Stimulated activated naive B cell treated with anti-CD40 and anti-IgM and Interleukin-4, amounts not matched to agents 10 μg/mL and 1 μg/mL and 100 μg/mL, for 72 hours (primary cell): ENCODE measurements at regions not wholly inside any gene's neighbourhood (a gene's known extent, or its start where the extent isn't known, plus 50 kb on each side); places are given as distances from the start of the nearest gene placed in this dataset.
"Not testable (repeated sequence)": the region's sequence is repeated elsewhere in the genome, so short reads cannot be mapped to it uniquely, and the experiment has no call there.

ENCODE experiments used
- ATAC-seq, 2 donors: fragments of 150-1000 bp; cut with Tn5 transposase; replicated peaks; 2 replicates each; pipeline ENCODE4 v1.10.0; 2021; ENCODE audit warnings: moderate library complexity in 1 of 2
- DNase-seq: peaks from one replicate; pipeline ENCODE4 v3.0.0; 2021
- H3K27ac Mint-ChIP-seq: one replicate; pipeline ENCODE4 v1.8.0; 2022; ENCODE audit warnings: mild to moderate bottlenecking, mixed read lengths
- H3K27me3 Mint-ChIP-seq, 2 donors: one replicate each; pipeline ENCODE4 v1.8.0; 2022; ENCODE audit warnings: mixed read lengths in 2 of 2
- H3K36me3 Mint-ChIP-seq, 2 donors: one replicate each; pipeline ENCODE4 v1.8.0; 2022; ENCODE audit warnings: mixed read lengths in 2 of 2, mild to moderate bottlenecking in 1 of 2
- H3K4me1 Mint-ChIP-seq, 2 donors: one replicate each; pipeline ENCODE4 v1.8.0; 2022; ENCODE audit warnings: mixed read lengths in 2 of 2, mild to moderate bottlenecking in 1 of 2
- H3K4me3 Mint-ChIP-seq, 2 donors: one replicate each; pipeline ENCODE4 v1.8.0; 2022; ENCODE audit warnings: mild to moderate bottlenecking in 2 of 2, mixed read lengths in 2 of 2, moderate library complexity in 1 of 2
- H3K9me3 Mint-ChIP-seq, 2 donors: one replicate each; pipeline ENCODE4 v1.8.0; 2022; ENCODE audit warnings: mixed read lengths in 2 of 2, mild to moderate bottlenecking in 1 of 2

DNA sequence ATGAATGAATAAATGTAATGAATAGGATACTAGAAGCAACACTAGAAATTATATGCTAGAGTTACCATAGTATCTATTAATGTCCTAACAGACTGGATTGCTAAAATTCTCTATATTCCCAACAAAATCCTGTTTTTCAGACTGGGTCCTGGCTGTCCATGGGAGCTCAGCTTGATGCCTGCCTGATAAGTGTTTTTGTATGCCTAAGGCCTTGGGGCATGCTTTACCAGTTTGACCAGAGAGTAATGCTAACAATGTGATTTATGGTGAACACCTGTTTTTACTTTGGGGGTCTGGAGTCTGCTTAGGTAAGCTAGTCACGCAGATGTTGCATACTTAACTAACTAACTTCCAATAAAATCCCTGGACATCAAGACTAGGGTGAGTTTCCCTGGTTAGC is 318.8 kb upstream of the DEPDC1 start:
- no peaks in the 10 kb centered on the region for H3K4me1 Mint-ChIP-seq
- H3K36me3 Mint-ChIP-seq: no peaks in the 10 kb centered on the region
- H3K9me3 Mint-ChIP-seq: peaks cover 0 to 1% of the 10 kb centered on the region in 2 donors
- no peak overlapping the region for H3K4me3 Mint-ChIP-seq
- DNase-seq (no peak), ATAC-seq (no peak)
- no peaks in the 10 kb centered on the region for H3K27me3 Mint-ChIP-seq
- H3K27ac Mint-ChIP-seq: no peak overlapping the region

DNA sequence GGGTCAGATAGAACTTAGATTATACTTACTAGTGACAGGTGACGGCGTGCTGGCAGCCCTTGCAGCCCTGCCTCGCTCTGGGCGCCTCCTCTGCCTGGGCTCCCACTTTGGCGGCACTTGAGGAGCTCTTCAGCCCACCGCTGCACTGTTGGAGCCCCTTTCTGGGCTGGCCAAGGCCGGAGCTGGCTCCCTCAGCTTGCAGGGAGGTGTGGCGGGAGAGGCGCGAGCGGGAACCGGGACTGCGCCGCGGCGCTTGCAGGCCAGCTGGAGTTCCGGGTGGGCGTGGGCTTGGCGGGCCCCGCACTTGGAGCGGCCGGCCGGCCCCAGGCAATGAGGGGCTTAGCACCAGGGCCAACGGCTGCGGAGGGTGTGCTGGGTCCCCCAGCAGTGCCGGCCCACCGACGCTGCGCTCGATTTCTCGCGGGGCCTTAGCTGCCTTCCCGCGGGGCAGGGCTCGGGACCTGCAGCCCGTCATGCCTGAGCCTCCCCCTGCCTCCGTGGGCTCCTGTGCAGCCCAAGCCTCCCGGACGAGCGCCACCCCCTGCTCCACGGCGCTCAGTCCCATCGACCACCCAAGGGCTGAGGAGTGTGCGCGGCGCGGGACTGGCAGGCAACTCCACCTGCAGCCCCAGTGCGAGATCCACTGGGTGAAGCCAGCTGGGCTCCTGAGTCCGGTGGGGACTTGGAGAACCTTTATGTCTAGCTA is 320.8 kb upstream of the DEPDC1 start:
- H3K36me3 Mint-ChIP-seq, H3K4me1 Mint-ChIP-seq, DNase-seq, H3K27ac Mint-ChIP-seq, H3K27me3 Mint-ChIP-seq, H3K9me3 Mint-ChIP-seq, ATAC-seq, H3K4me3 Mint-ChIP-seq: not testable (repeated sequence)

DNA sequence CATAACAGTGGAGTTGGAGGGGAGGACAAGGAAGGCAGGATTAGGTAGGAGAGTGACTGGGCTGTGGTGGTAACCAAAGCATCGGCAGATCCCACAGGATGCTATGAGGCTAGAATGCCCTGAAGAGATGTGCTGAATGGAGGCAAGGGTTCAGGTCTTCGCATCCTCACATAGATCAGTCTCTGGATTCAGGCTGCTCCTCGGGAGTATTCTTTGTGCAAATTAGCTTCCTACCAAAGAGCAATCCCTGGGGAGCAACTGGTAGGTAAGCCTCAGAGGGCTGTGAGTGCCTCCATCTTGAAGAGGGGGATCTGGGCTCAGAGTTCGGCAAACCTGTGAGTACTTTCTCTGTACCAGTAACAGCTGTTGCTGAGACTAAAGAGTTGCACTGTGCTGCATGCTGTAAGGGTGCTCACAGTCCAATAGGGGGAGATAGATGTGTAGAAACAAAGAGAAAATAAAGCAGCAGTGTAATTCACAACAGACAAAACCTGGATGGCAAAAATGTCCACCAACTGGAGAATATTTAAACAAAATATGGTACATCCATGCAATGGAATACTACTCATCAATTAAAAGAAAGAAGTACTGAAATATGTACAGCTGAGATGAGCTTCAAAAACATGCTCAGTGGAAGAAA is 322.4 kb upstream of the DEPDC1 start:
- no peaks in the 10 kb centered on the region for H3K36me3 Mint-ChIP-seq
- no peak overlapping the region for H3K27ac Mint-ChIP-seq
- H3K27me3 Mint-ChIP-seq: no peaks in the 10 kb centered on the region
- H3K4me1 Mint-ChIP-seq: no peaks in the 10 kb centered on the region
- peaks cover 0 to 4% of the 10 kb centered on the region in 2 donors for H3K9me3 Mint-ChIP-seq
- no peak overlapping the region for H3K4me3 Mint-ChIP-seq
- DNase-seq: no peak
- ATAC-seq: no peak

DNA sequence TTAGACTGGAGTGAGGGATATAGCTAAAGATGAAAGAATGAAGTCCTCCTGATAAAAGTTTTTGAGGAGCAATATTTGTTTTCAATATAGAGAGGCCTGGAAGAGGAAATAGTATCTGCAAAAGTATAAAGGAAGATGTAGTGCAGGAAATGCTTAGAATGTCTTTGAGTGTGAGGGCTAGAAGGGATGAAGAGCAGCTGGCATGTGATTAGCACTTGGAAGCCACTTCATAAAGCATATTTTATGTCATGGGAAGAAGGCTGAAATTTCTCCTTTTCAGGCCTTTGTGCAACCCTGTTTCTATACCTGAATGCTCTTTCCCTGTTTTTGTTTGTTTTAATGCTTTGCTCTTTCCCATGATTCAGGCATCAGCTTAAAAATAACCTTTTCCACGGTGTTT is 323.3 kb upstream of the DEPDC1 start:
- H3K9me3 Mint-ChIP-seq: peaks cover 0 to 4% of the 10 kb centered on the region in 2 donors

GRCh38 chr1:68826836-68827235 is 330.0 kb upstream of the DEPDC1 start:
- Mint-ChIP-seq H3K4me1 (no peaks in the 10 kb centered on the region), H3K4me3 (no peak overlapping the region), H3K27me3 (no peaks in the 10 kb centered on the region), H3K36me3 (no peaks in the 10 kb centered on the region), H3K9me3 (peaks cover 14 to 15% of the 10 kb centered on the region in 2 donors), H3K27ac (no peak overlapping the region)
- DNase-seq: no peak
- ATAC-seq: no peak

More for the DNA sequence above, 323.3 kb upstream of the DEPDC1 start:
- H3K36me3 Mint-ChIP-seq: no peaks in the 10 kb centered on the region
- no peaks in the 10 kb centered on the region for H3K4me1 Mint-ChIP-seq
- no peak for ATAC-seq
- H3K27me3 Mint-ChIP-seq: no peaks in the 10 kb centered on the region
- no peak overlapping the region for H3K4me3 Mint-ChIP-seq
- H3K27ac Mint-ChIP-seq: no peak overlapping the region
- no peak for DNase-seq

DNA sequence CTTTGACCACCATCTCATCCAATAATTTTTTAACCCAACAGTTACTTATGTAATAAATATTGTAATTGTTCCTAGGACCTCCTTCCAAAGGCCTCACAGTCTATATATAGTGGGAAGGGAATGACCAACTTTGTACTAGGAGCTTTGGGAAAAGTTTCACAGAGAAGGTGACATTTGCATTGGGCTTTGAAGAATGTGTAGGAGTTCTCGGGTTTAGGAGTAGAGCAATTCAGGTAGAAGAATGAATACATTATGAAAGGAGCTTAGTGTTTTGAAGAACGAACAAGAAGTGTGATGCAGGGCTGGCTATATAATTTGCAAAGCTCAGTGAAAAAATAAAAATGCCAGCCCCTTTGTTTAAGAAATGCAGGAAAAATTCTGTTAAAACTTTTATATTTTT is 330.4 kb upstream of the DEPDC1 start:
- ATAC-seq (no peak), DNase-seq (no peak)
- Mint-ChIP-seq H3K4me3 (no peak overlapping the region), H3K27ac (no peak overlapping the region), H3K4me1 (no peaks in the 10 kb centered on the region), H3K36me3 (no peaks in the 10 kb centered on the region), H3K27me3 (no peaks in the 10 kb centered on the region), H3K9me3 (peaks cover 14 to 16% of the 10 kb centered on the region in 2 donors)

DNA sequence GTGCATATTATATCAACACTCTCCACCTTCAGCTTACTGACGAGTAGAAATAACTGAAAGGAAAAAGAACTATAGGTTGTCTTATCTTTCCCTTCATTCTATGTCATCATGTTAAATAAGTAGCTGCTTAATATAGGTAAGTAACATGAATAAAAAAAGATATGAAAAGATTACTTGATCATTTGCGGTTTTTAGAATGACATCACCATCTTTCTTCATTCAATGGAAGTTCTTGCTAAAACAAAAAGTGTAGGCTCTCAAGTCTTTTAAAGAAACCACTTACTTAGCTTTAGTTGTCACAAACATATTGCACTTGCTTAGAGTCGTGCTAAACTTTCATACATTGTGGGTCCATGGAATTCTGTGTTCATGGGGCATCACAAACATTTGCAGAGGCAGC is 331.1 kb upstream of the DEPDC1 start:
- Mint-ChIP-seq H3K4me1 (no peaks in the 10 kb centered on the region), H3K27me3 (no peaks in the 10 kb centered on the region), H3K9me3 (peaks cover 17 to 19% of the 10 kb centered on the region in 2 donors), H3K36me3 (no peaks in the 10 kb centered on the region), H3K27ac (no peak overlapping the region), H3K4me3 (no peak overlapping the region)
- ATAC-seq (no peak), DNase-seq (no peak)

DNA sequence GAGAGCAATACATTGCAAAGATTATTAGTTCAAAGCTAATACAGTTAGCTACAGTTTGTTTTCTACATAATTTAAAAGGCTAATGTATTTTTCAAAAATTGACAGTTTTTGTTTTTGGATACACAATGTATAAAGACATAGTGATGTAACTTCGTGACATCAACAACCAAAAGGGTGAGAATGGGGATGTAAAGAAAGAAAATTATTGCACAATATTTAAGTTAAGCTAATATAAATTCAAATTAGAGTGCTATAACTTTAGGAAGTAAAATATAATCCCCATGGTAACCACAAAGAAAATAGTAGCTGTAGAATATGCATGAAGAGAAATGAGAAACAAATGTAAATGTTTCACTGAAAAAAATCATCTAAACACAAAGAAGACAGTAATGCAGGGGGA is 334.4 kb upstream of the DEPDC1 start:
- H3K9me3 Mint-ChIP-seq: peaks cover 12 to 19% of the 10 kb centered on the region in 2 donors
- no peaks in the 10 kb centered on the region for H3K36me3 Mint-ChIP-seq
- H3K27ac Mint-ChIP-seq: no peak overlapping the region
- no peaks in the 10 kb centered on the region for H3K27me3 Mint-ChIP-seq
- DNase-seq (no peak), ATAC-seq (no peak)
- H3K4me1 Mint-ChIP-seq: no peaks in the 10 kb centered on the region
- H3K4me3 Mint-ChIP-seq: no peak overlapping the region

DNA sequence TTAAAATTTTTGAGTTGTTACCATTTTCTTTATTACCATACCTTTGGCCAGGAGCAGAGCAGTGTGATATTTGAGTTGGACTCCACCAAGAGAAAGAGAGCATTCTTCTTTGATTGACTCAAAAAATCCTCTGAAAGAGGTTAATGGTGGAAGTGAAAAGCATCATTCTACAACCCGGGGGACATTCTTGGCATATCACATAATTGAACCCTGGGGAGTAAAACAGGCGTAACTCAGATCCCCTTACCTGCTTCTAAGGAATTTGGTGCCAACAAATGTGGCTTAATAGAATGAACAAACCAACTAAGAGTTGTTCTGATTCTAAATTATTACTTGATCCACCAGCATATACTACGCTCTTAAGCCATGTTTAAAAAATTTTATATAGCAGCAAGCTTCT is 351.1 kb upstream of the DEPDC1 start:
- Mint-ChIP-seq H3K36me3 (no peaks in the 10 kb centered on the region), H3K27ac (no peak overlapping the region), H3K27me3 (no peaks in the 10 kb centered on the region), H3K4me1 (no peaks in the 10 kb centered on the region), H3K9me3 (peaks cover 0 to 3% of the 10 kb centered on the region in 2 donors), H3K4me3 (no peak overlapping the region)
- DNase-seq (no peak), ATAC-seq (no peak)

DNA sequence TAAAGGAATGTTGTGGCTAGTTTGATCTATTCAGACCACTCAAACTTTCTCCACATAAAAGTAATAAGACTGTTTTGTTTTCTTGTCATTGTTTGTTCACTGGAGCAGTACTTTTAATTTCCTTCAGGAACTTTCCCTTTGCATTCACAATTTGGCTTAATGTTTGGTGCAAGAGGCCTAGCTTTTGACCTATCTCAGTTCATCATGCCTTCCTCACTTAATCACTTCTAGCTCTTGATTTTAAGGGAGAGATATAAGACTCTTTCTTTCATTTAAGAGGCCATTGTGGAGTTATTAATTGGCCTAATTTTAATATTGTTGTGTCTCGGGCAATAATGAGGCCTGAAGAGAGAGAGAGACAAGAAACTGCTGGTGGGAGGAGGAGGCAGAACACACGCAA is 371.7 kb upstream of the DEPDC1 start:
- H3K4me1 Mint-ChIP-seq: no peaks in the 10 kb centered on the region
- H3K4me3 Mint-ChIP-seq: no peak overlapping the region
- H3K27ac Mint-ChIP-seq: no peak overlapping the region
- H3K27me3 Mint-ChIP-seq: no peaks in the 10 kb centered on the region
- no peak for DNase-seq
- no peaks in the 10 kb centered on the region for H3K36me3 Mint-ChIP-seq
- ATAC-seq: no peak
- peaks cover 8 to 14% of the 10 kb centered on the region in 2 donors for H3K9me3 Mint-ChIP-seq

DNA sequence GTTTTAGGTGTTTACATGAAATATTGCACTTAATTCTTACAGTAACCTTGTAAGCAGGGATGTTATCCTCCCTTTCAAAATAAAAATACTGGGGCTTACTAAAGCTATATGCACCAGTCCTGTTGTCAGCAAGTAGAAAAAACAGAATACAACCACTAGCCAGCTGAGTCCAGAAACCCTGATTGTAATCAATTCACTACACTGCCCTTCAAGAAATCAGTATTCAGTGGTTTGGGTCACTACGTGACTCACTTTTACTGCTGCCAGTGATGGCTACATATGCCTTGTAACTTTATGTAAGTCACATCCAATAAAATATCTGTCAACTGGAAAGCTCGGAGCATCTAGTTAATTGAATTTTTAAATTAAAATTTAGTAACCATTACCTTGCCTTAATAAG is 376.3 kb upstream of the DEPDC1 start:
- ATAC-seq: no peak
- no peak overlapping the region for H3K27ac Mint-ChIP-seq
- no peaks in the 10 kb centered on the region for H3K27me3 Mint-ChIP-seq
- no peak overlapping the region for H3K4me3 Mint-ChIP-seq
- H3K9me3 Mint-ChIP-seq: peaks cover 11 to 15% of the 10 kb centered on the region in 2 donors
- DNase-seq: no peak
- H3K4me1 Mint-ChIP-seq: no peaks in the 10 kb centered on the region
- H3K36me3 Mint-ChIP-seq: no peaks in the 10 kb centered on the region

DNA sequence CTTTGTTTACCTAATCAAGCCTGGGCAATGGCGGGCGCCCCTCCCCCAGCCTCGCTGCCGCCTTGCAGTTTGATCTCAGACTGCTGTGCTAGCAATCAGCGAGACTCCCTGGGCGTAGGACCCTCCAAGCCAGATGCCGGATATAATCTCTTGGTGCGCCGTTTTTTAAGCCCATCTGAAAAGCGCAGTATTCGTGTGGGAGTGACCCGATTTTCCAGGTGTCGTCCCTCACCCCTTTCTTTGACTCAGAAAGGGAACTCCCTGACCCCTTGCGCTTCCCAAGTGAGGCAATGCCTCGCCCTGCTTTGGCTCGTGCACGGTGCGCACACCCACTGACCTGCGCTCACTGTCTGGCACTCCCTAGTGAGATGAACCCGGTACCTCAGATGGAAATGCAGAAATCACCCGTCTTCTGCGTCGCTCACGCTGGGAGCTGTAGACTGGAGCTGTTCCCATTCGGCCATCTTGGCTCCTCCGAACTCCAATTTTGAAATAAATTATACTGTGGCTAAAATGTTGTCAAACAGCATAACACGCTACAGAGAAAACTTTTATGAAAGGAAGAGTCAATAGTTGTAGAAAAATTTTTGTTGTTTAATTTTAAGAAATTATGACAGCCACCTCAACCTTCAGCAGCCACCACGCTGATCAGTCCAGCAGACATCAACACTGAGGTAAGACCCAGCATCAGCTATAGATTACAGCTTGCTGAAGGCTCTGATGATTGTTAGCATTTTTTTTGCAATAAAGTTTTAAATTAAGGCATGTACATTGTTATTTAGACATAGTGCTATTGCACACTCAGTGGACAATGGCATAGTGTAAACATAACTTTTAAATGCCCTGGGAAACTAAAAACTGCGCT is 384.7 kb upstream of the DEPDC1 start:
- not testable (repeated sequence) for ATAC-seq, DNase-seq, H3K4me1 Mint-ChIP-seq, H3K4me3 Mint-ChIP-seq, H3K27me3 Mint-ChIP-seq, H3K27ac Mint-ChIP-seq, H3K36me3 Mint-ChIP-seq, H3K9me3 Mint-ChIP-seq

GRCh38 chr1:68889471-68889870 is 392.6 kb upstream of the DEPDC1 start:
- Mint-ChIP-seq H3K27ac (no peak overlapping the region), H3K9me3 (peaks cover 0 to under 1% of the 10 kb centered on the region in 2 donors), H3K27me3 (no peaks in the 10 kb centered on the region), H3K36me3 (no peaks in the 10 kb centered on the region), H3K4me1 (no peaks in the 10 kb centered on the region), H3K4me3 (no peak overlapping the region)
- no peak for DNase-seq
- ATAC-seq: no peak

GRCh38 chr1:68890736-68891135 is 393.9 kb upstream of the DEPDC1 start:
- H3K36me3 Mint-ChIP-seq: no peaks in the 10 kb centered on the region
- H3K27me3 Mint-ChIP-seq: no peaks in the 10 kb centered on the region
- H3K9me3 Mint-ChIP-seq: peaks cover 0 to 5% of the 10 kb centered on the region in 2 donors
- H3K27ac Mint-ChIP-seq: no peak overlapping the region
- H3K4me3 Mint-ChIP-seq: no peak overlapping the region
- H3K4me1 Mint-ChIP-seq: no peaks in the 10 kb centered on the region
- ATAC-seq (no peak), DNase-seq (no peak)

DNA sequence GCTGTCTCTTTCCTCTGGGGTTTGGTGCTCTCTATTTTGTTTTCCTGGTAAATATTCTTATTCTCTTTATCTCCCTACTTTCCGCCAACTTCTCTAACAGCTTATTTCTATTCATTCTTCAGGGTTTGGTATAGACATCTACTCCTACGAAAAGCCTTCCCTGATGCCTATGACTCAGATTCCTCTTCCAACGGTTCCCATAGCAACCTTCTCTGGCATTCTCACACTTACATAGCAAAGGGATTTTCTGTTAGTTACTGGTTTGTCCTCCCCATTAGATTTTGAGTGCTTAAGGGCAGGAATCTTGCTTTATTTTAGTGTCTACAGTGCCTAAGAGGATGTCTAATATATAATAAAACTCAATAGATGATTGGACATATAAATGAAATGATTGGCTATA is 407.6 kb upstream of the DEPDC1 start:
- H3K9me3 Mint-ChIP-seq: peaks cover 4 to 6% of the 10 kb centered on the region in 2 donors
- H3K36me3 Mint-ChIP-seq: no peaks in the 10 kb centered on the region
- no peak for DNase-seq
- peaks cover 0 to 5% of the 10 kb centered on the region in 2 donors for H3K4me1 Mint-ChIP-seq
- no peak for ATAC-seq
- H3K27ac Mint-ChIP-seq: no peak overlapping the region
- no peaks in the 10 kb centered on the region for H3K27me3 Mint-ChIP-seq
- no peak overlapping the region for H3K4me3 Mint-ChIP-seq
